OCI-LY7 (cell line): ENCODE measurements at regions not wholly inside any gene's neighbourhood (a gene's known extent, or its start where the extent isn't known, plus 50 kb on each side); places are given as distances from the start of the nearest gene placed in this dataset.

ENCODE experiments used
- EZH2phosphoT487 ChIP-seq: fragments of 200-600 bp; sonication (generic); IDR thresholded peaks from 2 replicates; pipeline ENCODE4 v1.6.1; 2018; ENCODE audit warnings: low read depth, borderline replicate concordance, mild to moderate bottlenecking, mixed run types, antibody characterized with exemption, low read length, moderate library complexity, mixed read lengths
- TF ChIP-seq, protein P1 (sequence below): fragments of 200-600 bp; sonication (generic); conservative IDR thresholded peaks from 2 replicates; pipeline ENCODE4 v1.5.1; 2014; ENCODE audit warnings: mild to moderate bottlenecking, antibody characterized with exemption, low read length, moderate library complexity, mixed read lengths

- TF ChIP-seq, protein P1, sequence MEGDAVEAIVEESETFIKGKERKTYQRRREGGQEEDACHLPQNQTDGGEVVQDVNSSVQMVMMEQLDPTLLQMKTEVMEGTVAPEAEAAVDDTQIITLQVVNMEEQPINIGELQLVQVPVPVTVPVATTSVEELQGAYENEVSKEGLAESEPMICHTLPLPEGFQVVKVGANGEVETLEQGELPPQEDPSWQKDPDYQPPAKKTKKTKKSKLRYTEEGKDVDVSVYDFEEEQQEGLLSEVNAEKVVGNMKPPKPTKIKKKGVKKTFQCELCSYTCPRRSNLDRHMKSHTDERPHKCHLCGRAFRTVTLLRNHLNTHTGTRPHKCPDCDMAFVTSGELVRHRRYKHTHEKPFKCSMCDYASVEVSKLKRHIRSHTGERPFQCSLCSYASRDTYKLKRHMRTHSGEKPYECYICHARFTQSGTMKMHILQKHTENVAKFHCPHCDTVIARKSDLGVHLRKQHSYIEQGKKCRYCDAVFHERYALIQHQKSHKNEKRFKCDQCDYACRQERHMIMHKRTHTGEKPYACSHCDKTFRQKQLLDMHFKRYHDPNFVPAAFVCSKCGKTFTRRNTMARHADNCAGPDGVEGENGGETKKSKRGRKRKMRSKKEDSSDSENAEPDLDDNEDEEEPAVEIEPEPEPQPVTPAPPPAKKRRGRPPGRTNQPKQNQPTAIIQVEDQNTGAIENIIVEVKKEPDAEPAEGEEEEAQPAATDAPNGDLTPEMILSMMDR = no peak
- TF ChIP-seq EZH2phosphoT487 = no peak
These were observed 253.2 kb downstream of the GLI2 start for GRCh38 chr2:120988700-120989511.
